ENCODE measurements at regions not wholly inside any gene's neighbourhood (a gene's known extent, or its start where the extent isn't known, plus 50 kb on each side); places are given as distances from the start of the nearest gene placed in this dataset.

DNA sequence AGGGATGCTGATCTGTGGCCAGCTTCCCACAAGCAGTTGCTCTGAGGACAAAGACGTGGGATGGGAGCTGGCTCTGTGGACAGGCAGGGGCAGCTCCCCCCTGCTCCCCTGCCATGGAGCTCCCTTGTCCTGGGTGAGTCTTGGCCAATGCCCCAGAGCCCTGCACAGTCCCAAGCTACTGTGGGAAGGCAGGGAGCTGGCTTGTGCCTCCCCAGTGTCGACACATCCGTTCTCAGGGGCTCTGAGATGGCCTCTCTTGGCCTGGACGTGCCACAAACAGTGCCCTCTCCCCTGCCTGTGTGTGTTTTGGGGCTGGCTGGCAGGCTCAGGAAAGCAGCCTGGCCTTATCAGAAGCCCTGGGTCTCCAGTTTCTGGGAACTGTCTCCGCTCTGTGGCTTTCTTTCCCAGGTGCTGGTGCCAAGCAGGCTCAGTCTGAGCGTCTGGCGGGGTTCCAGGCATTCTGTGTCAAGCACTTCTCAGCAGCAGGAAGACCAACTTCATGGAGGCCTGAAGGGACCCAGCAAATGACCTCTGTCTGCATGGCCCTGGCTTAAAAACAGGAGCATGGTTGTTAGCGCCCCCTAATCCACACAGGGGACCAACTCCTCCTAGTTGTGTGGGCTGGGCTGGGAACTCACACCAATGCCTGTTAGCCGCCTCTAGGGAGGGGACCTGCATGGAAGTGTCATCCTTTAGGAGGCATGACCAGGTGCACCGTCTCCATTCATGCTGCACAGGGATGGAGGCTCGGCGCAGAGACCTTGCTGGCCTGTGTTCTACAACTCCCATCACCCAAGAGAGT lies 375.2 kb downstream of the RPS24 start:
- TF ChIP-seq, protein P1, sequence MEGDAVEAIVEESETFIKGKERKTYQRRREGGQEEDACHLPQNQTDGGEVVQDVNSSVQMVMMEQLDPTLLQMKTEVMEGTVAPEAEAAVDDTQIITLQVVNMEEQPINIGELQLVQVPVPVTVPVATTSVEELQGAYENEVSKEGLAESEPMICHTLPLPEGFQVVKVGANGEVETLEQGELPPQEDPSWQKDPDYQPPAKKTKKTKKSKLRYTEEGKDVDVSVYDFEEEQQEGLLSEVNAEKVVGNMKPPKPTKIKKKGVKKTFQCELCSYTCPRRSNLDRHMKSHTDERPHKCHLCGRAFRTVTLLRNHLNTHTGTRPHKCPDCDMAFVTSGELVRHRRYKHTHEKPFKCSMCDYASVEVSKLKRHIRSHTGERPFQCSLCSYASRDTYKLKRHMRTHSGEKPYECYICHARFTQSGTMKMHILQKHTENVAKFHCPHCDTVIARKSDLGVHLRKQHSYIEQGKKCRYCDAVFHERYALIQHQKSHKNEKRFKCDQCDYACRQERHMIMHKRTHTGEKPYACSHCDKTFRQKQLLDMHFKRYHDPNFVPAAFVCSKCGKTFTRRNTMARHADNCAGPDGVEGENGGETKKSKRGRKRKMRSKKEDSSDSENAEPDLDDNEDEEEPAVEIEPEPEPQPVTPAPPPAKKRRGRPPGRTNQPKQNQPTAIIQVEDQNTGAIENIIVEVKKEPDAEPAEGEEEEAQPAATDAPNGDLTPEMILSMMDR (IDR thresholded peaks at IDR 0.05) = no peak
- TF ChIP-seq POLR2A (IDR thresholded peaks at IDR 0.05) = no peak

All from testis (tissue), 2 donors.